ENCODE measurements at regions not wholly inside any gene's neighbourhood (a gene's known extent, or its start where the extent isn't known, plus 50 kb on each side); places are given as distances from the start of the nearest gene placed in this dataset.

GRCh38 chr2:88254437-88255091 is 84.4 kb downstream of the THNSL2 start:
- Histone ChIP-seq H3K27ac (no peak overlapping the region), H3K4me1 (no peaks in the 10 kb centered on the region), H3K27me3 (no peaks in the 10 kb centered on the region), H3K4me3 (no peak overlapping the region), H3K36me3 (no peaks in the 10 kb centered on the region), H3K9me3 (no peaks in the 10 kb centered on the region)
- no peak for DNase-seq
- TF ChIP-seq EP300 (IDR thresholded peaks at IDR 0.05) (no peak), POLR2A (IDR thresholded peaks at IDR 0.05) (no peak), CTCF (IDR thresholded peaks at IDR 0.05) (no peak), POLR2AphosphoS5 (IDR thresholded peaks at IDR 0.05) (no peak)
- 49 to 69% methylated on average over 3 of the region's 3 CpGs for WGBS, 2 donors
- intact Hi-C loops (cut with DNase I): no loop called here

- no peaks in the 10 kb centered on the region for H3K27me3 ChIP-seq
- no peaks in the 10 kb centered on the region for H3K9me3 ChIP-seq
- no peak for TF ChIP-seq EP300 (IDR thresholded peaks at IDR 0.05)
- no peak for TF ChIP-seq POLR2AphosphoS5 (IDR thresholded peaks at IDR 0.05)
- no peak for TF ChIP-seq POLR2A (IDR thresholded peaks at IDR 0.05)
- TF ChIP-seq CTCF (IDR thresholded peaks at IDR 0.05): no peak
- H3K36me3 ChIP-seq: no peaks in the 10 kb centered on the region
- H3K4me1 ChIP-seq: no peaks in the 10 kb centered on the region
- 63 to 71% methylated on average over 1 of the region's 1 CpG for WGBS, 2 donors
- intact Hi-C loops (cut with DNase I): no loop called here
- no peak overlapping the region for H3K27ac ChIP-seq
- DNase-seq: no peak
- no peak overlapping the region for H3K4me3 ChIP-seq
Observed at GRCh38 chr2:88253997-88254396, 83.9 kb downstream of the THNSL2 start.

GRCh38 chr2:88253375-88253774 is 83.2 kb downstream of the THNSL2 start:
- no peak for DNase-seq
- TF ChIP-seq POLR2AphosphoS5 (IDR thresholded peaks at IDR 0.05) (no peak), POLR2A (IDR thresholded peaks at IDR 0.05) (no peak), CTCF (IDR thresholded peaks at IDR 0.05) (no peak), EP300 (IDR thresholded peaks at IDR 0.05) (no peak)
- H3K36me3 ChIP-seq: no peaks in the 10 kb centered on the region
- H3K4me3 ChIP-seq: no peak overlapping the region
- no peaks in the 10 kb centered on the region for H3K4me1 ChIP-seq
- H3K27me3 ChIP-seq: no peaks in the 10 kb centered on the region
- intact Hi-C loops (cut with DNase I): no loop called here
- no peak overlapping the region for H3K27ac ChIP-seq
- no peaks in the 10 kb centered on the region for H3K9me3 ChIP-seq
- 69 to 90% methylated on average over 7 of the region's 7 CpGs for WGBS, 2 donors

- 26 to 40% methylated on average over 5 of the region's 5 CpGs for WGBS, 2 donors
- no peak overlapping the region for H3K27ac ChIP-seq
- H3K4me1 ChIP-seq: no peaks in the 10 kb centered on the region
- H3K27me3 ChIP-seq: no peaks in the 10 kb centered on the region
- no peak for DNase-seq
- intact Hi-C loops (cut with DNase I): no loop called here
- no peak for TF ChIP-seq POLR2A (IDR thresholded peaks at IDR 0.05)
- no peak for TF ChIP-seq CTCF (IDR thresholded peaks at IDR 0.05)
- no peak for TF ChIP-seq EP300 (IDR thresholded peaks at IDR 0.05)
- no peak for TF ChIP-seq POLR2AphosphoS5 (IDR thresholded peaks at IDR 0.05)
- H3K9me3 ChIP-seq: no peaks in the 10 kb centered on the region
- no peak overlapping the region for H3K4me3 ChIP-seq
- no peaks in the 10 kb centered on the region for H3K36me3 ChIP-seq
Observed at GRCh38 chr2:88252646-88253045, 82.5 kb downstream of the THNSL2 start.

GRCh38 chr2:88252111-88252510 is 82.0 kb downstream of the THNSL2 start:
- Histone ChIP-seq H3K27me3 (no peaks in the 10 kb centered on the region), H3K27ac (no peak overlapping the region), H3K4me3 (no peak overlapping the region), H3K4me1 (no peaks in the 10 kb centered on the region), H3K36me3 (no peaks in the 10 kb centered on the region), H3K9me3 (no peaks in the 10 kb centered on the region)
- DNase-seq: no peak
- intact Hi-C loops (cut with DNase I): no loop called here
- WGBS, 2 donors: 91 to 92% methylated on average over 3 of the region's 3 CpGs
- TF ChIP-seq POLR2AphosphoS5 (IDR thresholded peaks at IDR 0.05) (no peak), POLR2A (IDR thresholded peaks at IDR 0.05) (no peak), CTCF (IDR thresholded peaks at IDR 0.05) (no peak), EP300 (IDR thresholded peaks at IDR 0.05) (no peak)

All from sigmoid colon (tissue), 6 donors.